ENCODE measurements at regions not wholly inside any gene's neighbourhood (a gene's known extent, or its start where the extent isn't known, plus 50 kb on each side); places are given as distances from the start of the nearest gene placed in this dataset.
"Not testable (repeated sequence)": the region's sequence is repeated elsewhere in the genome, so short reads cannot be mapped to it uniquely, and the experiment has no call there.

DNA sequence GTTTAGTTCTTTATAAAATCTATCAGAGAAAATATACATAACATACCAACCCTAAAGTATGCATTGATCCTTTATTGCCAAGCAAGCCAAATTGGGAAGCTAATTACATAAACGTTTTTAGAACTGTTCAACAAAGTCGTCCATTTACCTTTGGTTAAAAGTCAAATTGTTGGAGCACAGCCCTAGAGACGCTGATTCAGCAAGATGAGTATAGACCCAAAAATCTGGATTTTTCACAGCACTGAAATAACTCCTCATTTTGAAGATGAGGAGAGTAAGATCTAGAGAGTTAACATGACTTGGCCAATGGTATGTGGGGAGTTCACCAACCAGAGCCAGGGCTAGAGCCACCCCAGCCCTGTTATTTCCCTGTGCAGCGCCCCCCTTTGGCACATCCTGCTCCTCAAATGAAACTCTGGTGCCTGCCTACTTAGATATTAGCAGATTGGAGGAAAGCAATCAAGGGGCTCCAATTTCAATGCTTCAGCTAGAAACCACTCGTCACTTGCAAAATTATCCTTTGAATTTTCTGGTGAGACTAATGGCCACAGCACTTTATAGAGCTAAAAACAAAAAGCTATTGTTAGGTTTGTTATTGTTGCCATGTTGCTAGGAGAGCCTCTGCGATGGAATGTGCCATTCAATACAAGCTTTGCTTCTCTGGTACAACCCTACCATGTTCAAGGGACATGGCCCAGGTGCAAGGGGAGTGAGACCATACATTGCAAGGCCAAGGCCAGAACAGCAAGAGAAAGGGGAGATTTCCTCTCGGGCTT lies 132.6 kb upstream of the ZEB1 start:
- no peak for DNase-seq (ENCODE audit: low read depth in 1 of 2, low spot score in 1 of 2)

DNA sequence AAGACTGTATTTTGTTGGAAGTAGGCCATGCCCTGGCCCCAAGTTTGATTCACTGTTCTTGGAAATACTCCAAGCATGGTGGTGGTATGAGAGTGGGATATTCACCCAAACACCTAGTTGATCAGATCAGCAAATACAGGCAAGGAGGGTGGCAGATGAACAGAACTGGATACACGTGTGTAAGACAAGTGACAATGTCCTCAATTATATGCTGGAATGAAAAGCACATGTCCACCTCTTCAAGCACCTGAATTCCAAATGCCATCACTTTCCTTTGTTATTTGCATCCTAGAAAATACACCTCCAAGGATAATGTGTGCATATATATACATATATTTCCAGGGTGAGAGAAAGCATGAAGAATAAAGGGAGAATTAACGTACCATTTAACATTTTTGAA lies 131.8 kb upstream of the ZEB1 start:
- DNase-seq (ENCODE audit: low read depth in 1 of 2, low spot score in 1 of 2), result no peak

DNA sequence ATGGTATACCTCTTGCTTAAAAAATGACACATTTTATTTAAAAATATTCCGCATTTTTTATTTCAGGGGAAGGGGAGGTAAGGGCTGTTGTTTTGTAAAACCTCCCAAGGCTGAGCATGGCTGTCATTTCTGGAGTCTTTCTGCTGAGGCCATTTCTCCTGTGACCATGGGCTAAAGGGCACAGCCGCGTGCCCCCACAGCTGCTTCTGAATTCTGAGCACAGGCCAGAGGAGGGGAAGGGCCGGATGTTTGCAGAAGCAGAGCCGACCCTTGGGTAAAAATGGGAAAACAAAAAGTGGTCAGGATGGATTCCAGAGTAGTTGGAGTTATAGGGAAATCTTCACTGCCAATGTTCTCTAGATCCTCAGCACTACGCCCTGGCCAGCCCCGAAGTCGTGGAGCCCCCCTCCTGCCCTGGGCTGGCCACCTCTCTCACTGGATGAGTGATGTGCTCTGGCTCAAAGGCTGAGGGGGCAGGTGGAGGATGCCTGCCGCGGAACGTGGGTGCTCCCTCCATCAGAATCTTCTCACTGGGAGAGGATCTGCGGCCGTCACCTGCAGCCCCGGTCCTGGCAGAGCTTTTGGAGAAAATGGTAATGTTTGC lies 131.3 kb upstream of the ZEB1 start:
- DNase-seq (ENCODE audit: low read depth in 1 of 2, low spot score in 1 of 2), result no peak

DNA sequence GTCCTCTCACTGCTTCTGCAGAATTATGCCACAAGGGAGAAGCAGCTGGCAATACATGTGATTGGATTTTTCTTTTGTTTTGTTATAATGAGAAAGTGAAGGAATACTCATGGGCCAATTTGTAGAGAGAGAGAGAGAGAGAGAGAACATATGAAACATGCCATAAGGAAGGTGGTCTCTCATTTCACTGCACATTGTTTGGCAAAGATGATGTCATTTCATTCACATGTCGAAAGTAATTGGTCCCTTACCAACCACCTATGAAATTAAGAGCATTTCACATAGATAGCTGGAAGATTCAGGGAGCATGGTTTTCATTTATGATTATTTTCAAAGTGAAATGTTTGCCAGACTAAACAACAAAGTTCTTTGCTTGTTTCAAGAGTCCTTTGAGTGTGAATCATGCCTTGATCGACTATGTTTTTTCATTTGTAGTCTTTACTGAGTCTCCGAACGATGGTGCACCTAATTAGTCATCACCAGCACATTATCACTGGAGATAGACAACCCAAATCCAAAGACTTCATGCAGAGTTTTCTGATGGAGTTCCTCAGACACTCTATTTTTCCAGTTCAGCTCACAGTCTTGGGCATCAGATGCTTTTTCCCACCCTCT lies 130.1 kb upstream of the ZEB1 start:
- DNase-seq (ENCODE audit: low read depth in 1 of 2, low spot score in 1 of 2), result no peak

DNA sequence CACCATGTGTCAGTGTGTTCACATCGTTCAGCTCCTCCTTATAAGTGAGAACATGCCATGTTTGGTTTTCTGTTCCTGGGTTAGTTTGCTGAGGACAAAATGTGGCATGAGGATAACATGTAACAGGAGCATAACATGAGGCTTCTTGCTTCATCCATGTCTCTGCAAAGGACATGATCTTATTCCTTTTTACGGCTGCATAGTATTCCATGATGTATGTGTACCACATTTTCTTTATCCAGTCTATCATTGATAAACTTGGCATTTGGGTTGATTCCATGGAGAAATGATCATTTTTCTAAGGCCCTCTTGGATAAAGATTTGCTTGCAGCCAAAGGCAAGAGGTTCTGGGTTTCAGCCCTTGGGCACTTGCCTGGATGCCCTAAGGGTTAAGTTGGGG lies 128.5 kb upstream of the ZEB1 start:
- DNase-seq (ENCODE audit: low read depth in 1 of 2, low spot score in 1 of 2), result no peak

DNA sequence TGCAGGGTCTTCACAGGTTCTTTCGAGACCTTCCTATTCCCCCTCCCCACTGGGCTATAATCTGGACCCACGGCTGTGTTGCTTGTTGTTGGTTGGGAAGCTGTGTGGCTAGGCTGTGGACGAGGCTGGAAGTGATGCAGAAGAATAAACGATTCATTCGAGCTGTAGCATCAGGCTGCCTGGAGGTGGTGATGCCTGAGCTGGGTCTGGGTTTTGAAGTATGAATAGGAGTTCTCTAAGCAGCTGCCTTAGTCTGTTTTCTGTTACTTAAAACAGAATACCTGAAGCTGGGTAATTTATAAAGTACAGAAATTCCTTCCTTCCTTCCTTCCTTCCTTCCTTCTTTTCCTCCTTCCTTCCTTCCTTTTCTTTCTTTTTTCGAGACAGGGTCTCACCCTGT lies 126.5 kb upstream of the ZEB1 start:
- DNase-seq (ENCODE audit: low read depth in 1 of 2, low spot score in 1 of 2), result no peak

DNA sequence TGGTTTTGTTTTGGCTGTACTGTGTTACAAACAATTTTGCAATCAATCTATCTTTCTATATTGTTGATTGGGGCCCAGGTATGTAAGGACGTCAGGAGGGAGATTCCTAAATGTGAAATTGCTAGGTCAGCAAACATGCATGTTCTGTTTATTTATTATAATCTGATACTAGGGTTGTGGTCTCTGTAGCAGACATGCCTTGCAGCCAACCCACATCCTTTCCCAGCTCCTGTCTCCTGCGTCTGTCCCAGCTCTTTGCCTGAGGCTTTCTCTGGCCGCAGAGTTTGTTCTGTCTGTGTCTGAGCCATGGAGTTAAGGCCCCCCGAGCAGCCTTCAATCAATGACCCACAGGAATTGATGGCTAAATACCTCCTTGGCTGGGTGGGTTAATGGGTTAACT lies 124.0 kb upstream of the ZEB1 start:
- DNase-seq (ENCODE audit: low read depth in 1 of 2, low spot score in 1 of 2), result no peak

DNA sequence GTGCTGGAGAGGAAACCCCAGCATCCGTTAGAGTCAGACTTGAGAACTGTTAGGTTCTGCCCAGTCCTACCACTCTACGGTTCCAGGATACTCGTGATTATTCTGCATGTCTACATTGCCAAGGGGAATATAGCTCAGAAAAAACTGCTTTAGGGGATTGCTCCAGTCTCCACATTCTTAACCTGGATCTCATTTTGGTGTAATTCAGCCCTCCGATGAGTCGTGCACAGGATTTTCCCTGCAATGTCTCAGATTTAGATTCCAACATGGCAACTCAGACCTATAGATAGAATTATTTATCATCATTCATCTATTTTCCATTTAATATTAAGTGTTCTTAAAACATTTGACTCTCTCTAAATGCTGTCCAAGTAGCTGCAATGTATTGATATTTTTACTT lies 121.1 kb upstream of the ZEB1 start:
- DNase-seq (ENCODE audit: low read depth in 1 of 2, low spot score in 1 of 2), result no peak

DNA sequence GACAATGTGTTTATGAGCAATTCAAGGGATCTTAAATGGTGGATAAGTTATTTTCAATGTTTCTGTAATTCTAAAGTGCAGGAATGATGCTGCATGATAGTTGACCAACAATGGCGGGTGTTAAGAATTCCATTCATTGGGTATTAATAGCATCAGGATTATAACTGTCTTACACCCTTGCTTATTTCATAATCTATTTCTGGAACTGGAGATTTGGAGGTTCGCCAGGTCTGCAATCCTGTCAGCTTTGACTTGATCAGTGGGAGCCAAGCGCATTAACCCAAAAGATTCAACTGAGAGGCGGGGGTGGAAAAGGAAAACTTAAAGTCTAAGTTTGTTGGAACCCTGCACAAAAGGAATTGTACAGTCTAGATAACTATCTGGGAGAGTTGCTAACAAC lies 114.9 kb upstream of the ZEB1 start:
- no peak for DNase-seq (ENCODE audit: low read depth in 1 of 2, low spot score in 1 of 2)

DNA sequence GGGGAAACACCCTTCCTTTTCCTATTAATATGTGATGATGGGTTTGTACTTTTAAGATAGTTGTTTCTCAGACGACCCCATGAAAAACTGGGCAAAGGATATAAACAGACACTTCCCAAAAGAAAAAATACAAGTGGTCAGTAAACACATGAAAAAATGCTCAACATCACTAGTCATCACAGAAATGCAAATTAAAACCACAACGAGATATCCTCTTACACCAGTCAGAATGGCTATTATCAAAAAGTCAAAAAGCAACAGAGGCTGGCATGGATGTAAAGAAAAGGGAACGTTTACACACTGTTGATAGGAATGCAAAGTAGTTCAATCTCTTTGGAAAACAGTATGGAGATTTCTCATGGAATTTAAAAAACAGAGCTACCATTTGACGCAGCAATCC lies 111.4 kb upstream of the ZEB1 start:
- DNase-seq (ENCODE audit: low read depth in 1 of 2, low spot score in 1 of 2), result no peak

DNA sequence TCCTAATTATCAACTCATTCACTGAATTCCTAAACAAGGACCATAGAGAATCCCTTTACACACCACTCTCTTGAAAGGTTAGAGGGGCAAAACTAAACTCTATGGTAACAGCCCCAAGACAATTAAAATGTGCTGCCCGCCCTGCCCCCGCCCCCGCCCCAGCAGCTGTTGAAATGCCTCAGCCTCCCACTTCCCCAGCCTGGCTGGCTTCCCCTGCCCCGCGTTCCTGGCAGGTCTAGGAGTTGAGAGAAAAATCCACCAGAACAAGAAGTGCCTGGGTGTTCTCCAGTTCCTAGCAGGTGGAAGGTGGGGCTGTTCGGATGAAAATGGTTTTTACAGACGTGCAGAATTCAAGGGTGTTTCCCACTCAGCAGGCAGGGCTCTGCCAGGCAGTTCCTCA lies 109.5 kb upstream of the ZEB1 start:
- no peak for DNase-seq (ENCODE audit: low read depth in 1 of 2, low spot score in 1 of 2)

DNA sequence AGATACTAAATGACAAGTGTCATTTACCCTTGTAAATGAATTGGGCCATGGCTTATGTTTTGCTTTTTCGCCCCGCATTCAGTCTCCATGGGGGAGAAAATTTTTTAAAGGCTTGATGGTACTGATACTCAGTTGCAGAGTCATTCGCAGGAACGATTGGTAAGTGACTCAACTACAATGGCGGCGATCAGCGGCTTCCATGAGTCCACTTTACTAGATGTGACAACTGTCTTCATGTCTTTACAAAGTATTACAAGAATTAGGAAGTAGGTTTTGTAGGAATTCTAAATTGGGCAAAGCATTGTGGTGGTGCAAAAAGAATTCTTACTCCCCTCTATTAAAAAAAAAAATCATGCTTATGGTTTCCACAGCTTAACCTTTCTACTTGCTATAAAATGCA lies 108.8 kb upstream of the ZEB1 start:
- DNase-seq (ENCODE audit: low read depth in 1 of 2, low spot score in 1 of 2), result no peak

DNA sequence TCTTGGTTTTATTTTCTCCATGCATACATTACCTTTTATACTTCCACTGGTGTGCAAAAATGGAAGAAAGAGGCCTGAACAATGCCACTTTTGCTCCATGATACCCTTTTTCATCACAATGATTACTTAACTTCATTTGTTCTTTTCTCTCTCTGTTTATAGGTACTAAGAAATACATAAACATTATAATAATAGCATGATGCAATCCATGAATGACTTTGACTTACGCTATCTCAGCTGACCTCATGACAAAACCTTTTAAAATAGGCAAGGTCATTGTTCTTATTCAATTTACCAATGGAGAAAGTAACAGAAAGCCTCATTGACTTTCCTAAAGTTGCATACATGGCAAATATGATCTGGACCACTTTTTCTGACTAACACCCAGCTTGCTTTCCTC lies 105.1 kb upstream of the ZEB1 start:
- DNase-seq (ENCODE audit: low read depth in 1 of 2, low spot score in 1 of 2), result no peak

DNA sequence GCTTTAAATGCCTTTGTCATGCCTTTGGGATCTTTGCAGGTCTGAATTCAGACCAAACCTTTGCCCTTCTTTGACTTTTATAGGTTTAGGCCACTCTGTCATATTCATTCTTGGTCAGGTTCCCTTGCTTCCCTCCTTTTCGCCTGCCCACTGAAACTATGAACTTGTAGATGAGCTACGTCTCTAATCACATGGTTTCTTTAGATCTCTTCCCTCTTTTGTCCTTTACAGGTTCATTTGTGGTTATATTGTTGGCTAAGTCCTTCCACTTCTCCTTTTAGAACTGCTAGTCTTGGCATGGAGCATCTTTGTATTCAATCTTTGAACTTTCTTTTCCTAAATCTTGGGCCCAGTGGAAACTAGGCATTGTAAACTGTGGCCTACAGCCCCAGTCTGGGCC lies 104.0 kb upstream of the ZEB1 start:
- DNase-seq (ENCODE audit: low read depth in 1 of 2, low spot score in 1 of 2), result no peak

DNA sequence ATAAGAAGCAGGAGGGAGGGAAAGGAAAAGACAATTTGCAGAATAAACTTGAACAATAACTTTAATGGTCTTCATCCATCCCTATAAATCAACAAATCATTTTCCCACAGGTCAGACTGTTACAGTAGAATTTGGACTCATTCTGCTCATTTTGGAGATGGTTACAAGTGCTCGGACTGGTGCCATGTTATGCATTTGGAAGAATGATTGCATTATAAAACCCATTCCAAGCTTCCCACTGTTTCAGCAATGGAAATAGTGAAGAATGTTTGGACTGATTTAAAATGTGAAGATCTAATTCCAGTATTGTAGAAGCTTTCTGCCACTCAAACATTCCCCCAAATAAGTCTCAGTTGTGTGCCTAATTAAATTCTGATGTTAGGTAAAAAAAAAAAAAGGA lies 99.7 kb upstream of the ZEB1 start:
- DNase-seq (ENCODE audit: low read depth in 1 of 2, low spot score in 1 of 2), result no peak

DNA sequence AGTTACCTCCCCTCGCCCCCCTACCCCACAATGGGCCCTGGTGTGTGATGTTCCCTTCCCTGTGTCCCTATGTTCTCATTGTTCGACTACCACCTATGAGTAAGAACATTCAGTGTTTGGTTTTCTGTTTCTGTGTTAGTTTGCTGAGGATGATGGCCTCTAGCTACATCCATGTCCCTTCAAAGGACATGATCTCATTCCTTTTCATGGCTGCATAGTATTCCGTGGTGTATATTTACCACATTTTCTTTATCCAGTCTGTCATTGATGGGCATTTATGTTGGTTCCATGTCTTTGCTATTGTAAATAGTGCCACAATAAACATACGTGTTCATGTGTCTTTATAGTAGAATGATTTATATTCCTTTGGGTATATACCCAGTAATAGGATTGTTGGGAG lies 90.2 kb upstream of the ZEB1 start:
- not testable (repeated sequence) for DNase-seq (ENCODE audit: low read depth in 1 of 2, low spot score in 1 of 2)

DNA sequence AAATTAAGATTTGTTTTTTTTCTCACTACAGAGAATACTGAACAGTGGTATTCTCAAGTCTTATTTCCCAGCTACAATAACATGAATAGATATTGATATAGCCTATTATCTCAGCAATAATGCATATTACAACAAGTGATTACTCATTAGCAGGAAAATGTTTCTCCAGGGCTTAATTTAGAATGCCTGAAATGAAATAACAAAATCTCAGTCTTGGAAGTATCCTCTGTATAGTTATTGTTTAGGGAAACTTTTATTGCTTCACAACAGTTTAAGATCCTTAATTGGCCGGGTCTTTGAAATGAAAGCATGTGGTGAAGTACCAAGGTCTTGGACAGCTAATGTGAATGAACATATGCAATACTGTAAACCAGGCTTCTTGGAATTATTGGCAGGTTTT lies 79.1 kb upstream of the ZEB1 start:
- no peak for DNase-seq (ENCODE audit: low read depth in 1 of 2, low spot score in 1 of 2)

DNA sequence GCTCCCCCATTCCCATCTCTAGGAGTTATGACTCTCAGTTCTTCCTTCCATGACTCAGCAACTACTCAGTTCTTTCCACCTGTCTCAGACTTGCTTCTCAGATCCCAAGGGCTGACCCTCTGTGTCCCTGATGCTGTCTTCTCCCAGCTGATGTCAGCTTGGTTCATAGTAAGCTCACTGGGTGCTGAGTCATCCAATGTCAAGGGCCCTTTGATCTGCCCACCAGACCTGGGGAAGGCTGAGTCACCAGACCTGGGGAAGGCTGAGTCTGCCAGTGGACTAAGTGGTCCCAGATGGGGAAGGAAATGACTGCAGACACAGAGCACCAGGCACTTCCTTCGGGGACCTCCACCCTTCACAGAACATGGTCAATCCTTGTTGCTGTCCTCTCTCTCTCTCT lies 76.1 kb upstream of the ZEB1 start:
- DNase-seq (ENCODE audit: low read depth in 1 of 2, low spot score in 1 of 2), result peak in 1 of 2 donors; percentile 36

DNA sequence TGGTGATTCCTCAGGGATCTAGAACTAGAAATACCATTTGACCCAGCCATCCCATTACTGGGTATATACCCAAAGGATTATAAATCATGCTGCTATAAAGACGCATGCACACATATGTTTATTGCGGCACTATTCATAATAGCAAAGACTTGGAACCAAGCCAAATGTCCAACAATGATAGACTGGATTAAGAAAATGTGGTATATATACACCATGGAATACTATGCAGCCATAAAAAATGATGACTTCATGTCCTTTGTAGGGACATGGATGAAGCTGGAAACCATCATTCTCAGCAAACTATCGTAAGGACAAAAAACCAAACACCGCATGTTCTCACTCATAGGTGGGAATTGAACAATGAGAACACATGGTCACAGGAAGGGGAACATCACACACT lies 67.9 kb upstream of the ZEB1 start:
- DNase-seq (ENCODE audit: low read depth in 1 of 2, low spot score in 1 of 2), result not testable (repeated sequence)

DNA sequence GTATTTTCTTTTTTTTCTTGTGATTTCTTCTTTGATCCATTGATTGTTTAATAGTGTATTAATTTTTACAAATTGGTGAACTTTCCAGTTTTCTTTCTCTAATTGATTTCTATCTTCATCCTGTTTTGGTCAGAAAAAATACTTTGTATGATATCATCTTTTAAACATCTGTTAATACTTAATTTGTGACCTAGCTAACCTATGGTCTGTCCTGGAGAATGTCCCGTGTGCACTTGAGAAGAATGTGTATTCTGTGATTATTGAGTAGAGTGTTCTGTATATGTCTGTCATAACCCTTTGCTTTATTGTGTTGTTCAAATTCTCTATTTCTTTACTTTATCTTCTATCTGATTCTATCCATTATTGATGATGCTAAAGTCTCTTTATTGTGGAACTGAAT lies 65.8 kb upstream of the ZEB1 start:
- DNase-seq (ENCODE audit: low read depth in 1 of 2, low spot score in 1 of 2), result no peak

DNA sequence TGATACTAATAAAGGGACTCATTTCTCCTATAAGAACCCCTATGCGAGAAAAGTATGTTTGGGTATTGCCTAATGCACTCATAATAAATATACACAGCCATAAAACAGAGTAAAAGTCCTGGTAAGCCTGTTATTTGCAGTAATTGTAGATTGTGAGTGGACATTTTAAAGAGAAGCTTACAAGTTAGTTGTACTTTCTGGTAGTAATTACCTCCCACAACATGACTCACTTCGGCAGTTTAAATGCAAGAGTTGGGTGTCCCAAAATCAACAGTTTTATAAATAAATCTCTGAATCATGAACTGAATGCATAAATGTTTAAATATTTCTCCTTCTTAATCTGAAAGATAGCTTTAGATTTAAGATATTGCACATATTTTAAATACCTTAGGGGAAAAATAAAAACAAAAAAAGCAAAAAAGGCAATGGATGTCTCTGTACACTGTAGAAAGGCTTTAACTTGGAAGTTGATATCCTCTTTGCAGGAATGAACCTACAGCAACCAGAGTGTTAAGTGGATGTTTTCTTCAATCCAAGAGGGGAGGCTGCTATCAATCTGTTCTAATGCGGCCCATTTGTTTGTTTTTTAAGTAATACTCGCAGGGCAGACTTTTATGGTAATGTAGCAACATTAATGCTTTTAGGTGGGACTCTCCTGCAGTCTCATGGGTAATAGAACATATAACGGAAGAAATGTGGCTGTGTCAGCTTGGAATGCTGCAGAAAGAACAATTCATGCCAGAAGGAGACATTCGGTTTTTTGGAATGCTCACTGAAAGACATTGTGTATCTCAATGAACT lies 57.3 kb upstream of the ZEB1 start:
- no peak for DNase-seq (ENCODE audit: low read depth in 1 of 2, low spot score in 1 of 2)

DNA sequence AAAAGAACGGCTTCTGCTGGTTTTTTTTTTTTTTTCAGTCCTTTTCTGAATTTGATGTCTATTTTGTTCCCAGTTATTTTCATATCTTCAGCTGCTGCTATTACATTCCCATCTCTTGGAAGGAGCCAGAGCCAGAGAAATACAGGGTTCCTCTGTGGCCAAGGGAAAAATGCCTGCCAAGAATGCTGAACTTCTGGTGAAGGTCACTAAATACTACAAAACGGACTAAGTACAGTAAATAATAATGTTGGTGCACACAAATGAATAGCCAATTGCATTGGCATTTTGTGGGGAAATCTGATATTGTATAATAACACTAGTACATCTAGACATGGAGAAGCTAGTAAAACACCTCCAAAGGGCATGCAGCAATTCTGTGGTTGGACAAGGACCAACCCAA lies 56.3 kb upstream of the ZEB1 start:
- DNase-seq (ENCODE audit: low read depth in 1 of 2, low spot score in 1 of 2), result no peak
